ENCODE measurements at regions not wholly inside any gene's neighbourhood (a gene's known extent, or its start where the extent isn't known, plus 50 kb on each side); places are given as distances from the start of the nearest gene placed in this dataset.

DNA sequence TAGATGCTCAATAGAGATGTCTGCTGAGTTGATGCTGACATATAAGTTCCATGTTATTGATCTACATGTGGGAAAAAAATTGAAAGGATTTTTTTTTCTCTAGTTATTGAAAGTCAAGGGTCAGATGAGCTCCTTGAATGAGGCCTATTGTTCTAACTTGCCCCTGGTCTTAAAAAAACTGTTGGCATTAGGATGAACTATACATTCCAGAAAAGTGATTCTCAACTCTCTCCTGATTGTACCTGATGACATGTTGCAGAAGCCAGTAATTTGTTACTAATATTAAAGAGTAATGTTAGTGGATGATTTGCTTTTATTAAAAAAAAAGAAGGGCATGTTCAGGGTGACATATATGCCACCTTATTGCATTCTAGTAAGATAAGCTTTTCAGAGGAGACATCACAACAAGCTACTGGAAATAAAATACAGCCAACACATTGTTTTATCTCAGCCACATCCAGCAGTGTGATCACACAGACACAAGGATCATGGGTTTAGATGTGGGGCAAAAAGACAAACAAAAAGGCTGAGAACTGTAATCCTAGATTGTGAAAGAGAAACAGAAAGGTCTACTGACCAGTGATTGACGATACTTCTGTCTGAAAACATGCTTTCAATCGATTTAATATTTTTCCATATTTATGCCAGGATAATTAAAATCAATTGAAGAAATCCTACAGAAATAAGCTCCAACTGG is 1314.1 kb upstream of the C9orf72 start:
- Histone ChIP-seq H3K9me3 (no peaks in the 10 kb centered on the region), H3K27ac (no peak overlapping the region), H3K27me3 (no peaks in the 10 kb centered on the region), H3K4me3 (replicated peaks in 1 of 3) (no peak overlapping the region), H3K4me1 (no peaks in the 10 kb centered on the region), H3K36me3 (no peaks in the 10 kb centered on the region)
- DNase-seq = no peak
- 89 to 90% methylated on average over 2 of the region's 2 CpGs for WGBS, 2 donors
- intact Hi-C loops (cut with DNase I) = no loop called here
- TF ChIP-seq POLR2A (IDR thresholded peaks at IDR 0.05) = no peak
- TF ChIP-seq, protein P1, sequence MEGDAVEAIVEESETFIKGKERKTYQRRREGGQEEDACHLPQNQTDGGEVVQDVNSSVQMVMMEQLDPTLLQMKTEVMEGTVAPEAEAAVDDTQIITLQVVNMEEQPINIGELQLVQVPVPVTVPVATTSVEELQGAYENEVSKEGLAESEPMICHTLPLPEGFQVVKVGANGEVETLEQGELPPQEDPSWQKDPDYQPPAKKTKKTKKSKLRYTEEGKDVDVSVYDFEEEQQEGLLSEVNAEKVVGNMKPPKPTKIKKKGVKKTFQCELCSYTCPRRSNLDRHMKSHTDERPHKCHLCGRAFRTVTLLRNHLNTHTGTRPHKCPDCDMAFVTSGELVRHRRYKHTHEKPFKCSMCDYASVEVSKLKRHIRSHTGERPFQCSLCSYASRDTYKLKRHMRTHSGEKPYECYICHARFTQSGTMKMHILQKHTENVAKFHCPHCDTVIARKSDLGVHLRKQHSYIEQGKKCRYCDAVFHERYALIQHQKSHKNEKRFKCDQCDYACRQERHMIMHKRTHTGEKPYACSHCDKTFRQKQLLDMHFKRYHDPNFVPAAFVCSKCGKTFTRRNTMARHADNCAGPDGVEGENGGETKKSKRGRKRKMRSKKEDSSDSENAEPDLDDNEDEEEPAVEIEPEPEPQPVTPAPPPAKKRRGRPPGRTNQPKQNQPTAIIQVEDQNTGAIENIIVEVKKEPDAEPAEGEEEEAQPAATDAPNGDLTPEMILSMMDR (IDR thresholded peaks at IDR 0.05) = no peak

GRCh38 chr9:28888806-28889205 is 1315.5 kb upstream of the C9orf72 start:
- no peak for DNase-seq
- Histone ChIP-seq H3K27me3 (no peaks in the 10 kb centered on the region), H3K36me3 (no peaks in the 10 kb centered on the region), H3K9me3 (no peaks in the 10 kb centered on the region), H3K4me3 (replicated peaks in 1 of 3) (no peak overlapping the region), H3K27ac (no peak overlapping the region), H3K4me1 (no peaks in the 10 kb centered on the region)
- 73 to 92% methylated on average over 1 of the region's 1 CpG for WGBS, 2 donors
- intact Hi-C loops (cut with DNase I) = no loop called here
- TF ChIP-seq POLR2A (IDR thresholded peaks at IDR 0.05) = no peak
- TF ChIP-seq, protein P1 (IDR thresholded peaks at IDR 0.05) = no peak

- H3K27me3 ChIP-seq = no peaks in the 10 kb centered on the region
- no peak overlapping the region for H3K27ac ChIP-seq
- intact Hi-C loops (cut with DNase I) = no loop called here
- TF ChIP-seq POLR2A (IDR thresholded peaks at IDR 0.05) = no peak
- TF ChIP-seq, protein P1 (IDR thresholded peaks at IDR 0.05) = no peak
- DNase-seq = no peak
- 83 to 86% methylated on average over 1 of the region's 1 CpG for WGBS, 2 donors
- H3K4me3 ChIP-seq (replicated peaks in 1 of 3) = no peak overlapping the region
- no peaks in the 10 kb centered on the region for H3K36me3 ChIP-seq
- H3K4me1 ChIP-seq = no peaks in the 10 kb centered on the region
- no peaks in the 10 kb centered on the region for H3K9me3 ChIP-seq
These were observed 1319.3 kb upstream of the C9orf72 start for GRCh38 chr9:28892538-28892937.

GRCh38 chr9:28899267-28899666 is 1326.0 kb upstream of the C9orf72 start:
- Histone ChIP-seq H3K27ac (no peak overlapping the region), H3K9me3 (no peaks in the 10 kb centered on the region), H3K4me1 (no peaks in the 10 kb centered on the region), H3K27me3 (no peaks in the 10 kb centered on the region), H3K36me3 (no peaks in the 10 kb centered on the region), H3K4me3 (replicated peaks in 1 of 3) (no peak overlapping the region)
- intact Hi-C loops (cut with DNase I) = no loop called here
- TF ChIP-seq, protein P1 (IDR thresholded peaks at IDR 0.05) = no peak
- no peak for TF ChIP-seq POLR2A (IDR thresholded peaks at IDR 0.05)
- no peak for DNase-seq

GRCh38 chr9:28899926-28900325 is 1326.6 kb upstream of the C9orf72 start:
- no peak overlapping the region for H3K27ac ChIP-seq
- no peaks in the 10 kb centered on the region for H3K9me3 ChIP-seq
- WGBS, 2 donors = 65 to 72% methylated on average over 4 to 6 of the region's 6 CpGs
- no peaks in the 10 kb centered on the region for H3K27me3 ChIP-seq
- H3K4me3 ChIP-seq (replicated peaks in 1 of 3) = no peak overlapping the region
- DNase-seq = no peak
- H3K36me3 ChIP-seq = no peaks in the 10 kb centered on the region
- intact Hi-C loops (cut with DNase I) = no loop called here
- H3K4me1 ChIP-seq = no peaks in the 10 kb centered on the region
- TF ChIP-seq, protein P1 (IDR thresholded peaks at IDR 0.05) = no peak
- no peak for TF ChIP-seq POLR2A (IDR thresholded peaks at IDR 0.05)

All from thyroid gland (tissue), 4 donors.